A549 (cell line): ENCODE measurements at regions not wholly inside any gene's neighbourhood (a gene's known extent, or its start where the extent isn't known, plus 50 kb on each side); places are given as distances from the start of the nearest gene placed in this dataset.

Experiments
- BHLHE40 ChIP-seq: IDR thresholded peaks from 2 replicates; pipeline ENCODE4 v1.6.1; 2012; ENCODE audit warnings: low read depth, low read length, inconsistent platforms
- CEBPB ChIP-seq, 2 experiments: fragments of >200 bp in 1 of 2; sonication (Bioruptor Twin) in 1 of 2; formaldehyde crosslinking in 1 of 2; IDR thresholded peaks; 2 replicates each; pipeline ENCODE4 v1.6.1; 2012 to 2016
- CHD2 ChIP-seq: fragments of 150-350 bp; IDR thresholded peaks from 2 replicates; pipeline ENCODE4 v1.6.1; 2014; ENCODE audit warnings: low read length; ENCODE audit not compliant: partially characterized antibody
- EP300 ChIP-seq, 2 experiments: fragments of >200 bp; sonication (Bioruptor Twin); formaldehyde crosslinking; IDR thresholded peaks; 2 replicates in 1 of 2; 3 replicates in 1 of 2; pipeline ENCODE4 v1.6.1; 2016 to 2017
- ESRRA ChIP-seq: fragments of 150-350 bp; IDR thresholded peaks from 2 replicates; pipeline ENCODE4 v1.6.1; 2014; ENCODE audit warnings: mild to moderate bottlenecking, low read length, borderline replicate concordance
- JUN ChIP-seq, 2 experiments: fragments of >200 bp; sonication (Bioruptor Twin); formaldehyde crosslinking; IDR thresholded peaks; 2 replicates in 1 of 2; 3 replicates in 1 of 2; pipeline ENCODE4 v1.6.1; 2016 to 2017
- JUNB ChIP-seq: fragments of >200 bp; sonication (Bioruptor Twin); formaldehyde crosslinking; IDR thresholded peaks from 2 replicates; pipeline ENCODE4 v1.6.1; 2016
- KDM1A ChIP-seq: fragments of 200-600 bp; sonication (generic); IDR thresholded peaks from 2 replicates; pipeline ENCODE4 v1.6.1; 2016; ENCODE audit warnings: low read depth, mild to moderate bottlenecking
- POLR2A ChIP-seq: IDR thresholded peaks from 2 replicates; pipeline ENCODE4 v1.6.1; 2012; ENCODE audit warnings: mild to moderate bottlenecking, low read length
- RAD21 ChIP-seq, 2 experiments: fragments of >200 bp in 1 of 2; sonication (Bioruptor Twin) in 1 of 2; formaldehyde crosslinking in 1 of 2; IDR thresholded peaks in 1 of 2; conservative IDR thresholded peaks in 1 of 2; 2 replicates in 1 of 2; 3 replicates in 1 of 2; pipeline ENCODE4 v1.6.1; 2012 to 2018; ENCODE audit warnings: inconsistent platforms in 1 of 2
- SMC3 ChIP-seq: fragments of >200 bp; sonication (Bioruptor Twin); formaldehyde crosslinking; IDR thresholded peaks from 3 replicates; pipeline ENCODE4 v1.6.1; 2018; ENCODE audit warnings: inconsistent platforms
- TF ChIP-seq, protein P1 (sequence below): fragments of >200 bp; sonication (Bioruptor Twin); formaldehyde crosslinking; IDR thresholded peaks from 3 replicates; pipeline ENCODE4 v1.5.1; 2016
- TF ChIP-seq, protein P2 (sequence below): fragments of 200-600 bp; sonication (generic); IDR thresholded peaks from 2 replicates; pipeline ENCODE4 v1.6.1; 2016; ENCODE audit warnings: antibody characterized with exemption, mild to moderate bottlenecking, moderate library complexity

DNA sequence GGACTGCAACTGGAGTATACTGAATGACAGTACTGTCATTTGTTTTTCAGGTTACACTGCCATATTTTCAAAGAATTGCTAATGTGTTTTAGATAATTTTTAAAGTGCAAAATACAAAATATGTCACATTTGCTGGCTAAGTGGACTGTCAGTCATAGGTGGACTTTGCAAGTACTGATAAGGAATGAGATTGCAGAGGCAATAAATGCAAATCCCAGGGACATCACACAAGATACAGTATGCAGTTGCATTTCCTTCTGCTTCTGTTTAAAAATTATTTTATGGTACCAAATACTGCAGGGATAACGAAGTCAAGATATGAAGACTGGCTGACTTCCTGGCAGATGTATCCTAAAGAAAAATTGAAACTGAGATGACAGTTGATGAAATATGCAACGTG, 237.6 kb upstream of the MAGI2 start:
- TF ChIP-seq, protein P1, sequence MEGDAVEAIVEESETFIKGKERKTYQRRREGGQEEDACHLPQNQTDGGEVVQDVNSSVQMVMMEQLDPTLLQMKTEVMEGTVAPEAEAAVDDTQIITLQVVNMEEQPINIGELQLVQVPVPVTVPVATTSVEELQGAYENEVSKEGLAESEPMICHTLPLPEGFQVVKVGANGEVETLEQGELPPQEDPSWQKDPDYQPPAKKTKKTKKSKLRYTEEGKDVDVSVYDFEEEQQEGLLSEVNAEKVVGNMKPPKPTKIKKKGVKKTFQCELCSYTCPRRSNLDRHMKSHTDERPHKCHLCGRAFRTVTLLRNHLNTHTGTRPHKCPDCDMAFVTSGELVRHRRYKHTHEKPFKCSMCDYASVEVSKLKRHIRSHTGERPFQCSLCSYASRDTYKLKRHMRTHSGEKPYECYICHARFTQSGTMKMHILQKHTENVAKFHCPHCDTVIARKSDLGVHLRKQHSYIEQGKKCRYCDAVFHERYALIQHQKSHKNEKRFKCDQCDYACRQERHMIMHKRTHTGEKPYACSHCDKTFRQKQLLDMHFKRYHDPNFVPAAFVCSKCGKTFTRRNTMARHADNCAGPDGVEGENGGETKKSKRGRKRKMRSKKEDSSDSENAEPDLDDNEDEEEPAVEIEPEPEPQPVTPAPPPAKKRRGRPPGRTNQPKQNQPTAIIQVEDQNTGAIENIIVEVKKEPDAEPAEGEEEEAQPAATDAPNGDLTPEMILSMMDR = no peak
- no peak for TF ChIP-seq BHLHE40
- TF ChIP-seq JUN (IDR thresholded peaks at IDR 0.05) = no peak
- TF ChIP-seq CHD2 = no peak
- no peak for TF ChIP-seq ESRRA
- no peak for TF ChIP-seq JUNB
- no peak for TF ChIP-seq KDM1A
- TF ChIP-seq, protein P2, sequence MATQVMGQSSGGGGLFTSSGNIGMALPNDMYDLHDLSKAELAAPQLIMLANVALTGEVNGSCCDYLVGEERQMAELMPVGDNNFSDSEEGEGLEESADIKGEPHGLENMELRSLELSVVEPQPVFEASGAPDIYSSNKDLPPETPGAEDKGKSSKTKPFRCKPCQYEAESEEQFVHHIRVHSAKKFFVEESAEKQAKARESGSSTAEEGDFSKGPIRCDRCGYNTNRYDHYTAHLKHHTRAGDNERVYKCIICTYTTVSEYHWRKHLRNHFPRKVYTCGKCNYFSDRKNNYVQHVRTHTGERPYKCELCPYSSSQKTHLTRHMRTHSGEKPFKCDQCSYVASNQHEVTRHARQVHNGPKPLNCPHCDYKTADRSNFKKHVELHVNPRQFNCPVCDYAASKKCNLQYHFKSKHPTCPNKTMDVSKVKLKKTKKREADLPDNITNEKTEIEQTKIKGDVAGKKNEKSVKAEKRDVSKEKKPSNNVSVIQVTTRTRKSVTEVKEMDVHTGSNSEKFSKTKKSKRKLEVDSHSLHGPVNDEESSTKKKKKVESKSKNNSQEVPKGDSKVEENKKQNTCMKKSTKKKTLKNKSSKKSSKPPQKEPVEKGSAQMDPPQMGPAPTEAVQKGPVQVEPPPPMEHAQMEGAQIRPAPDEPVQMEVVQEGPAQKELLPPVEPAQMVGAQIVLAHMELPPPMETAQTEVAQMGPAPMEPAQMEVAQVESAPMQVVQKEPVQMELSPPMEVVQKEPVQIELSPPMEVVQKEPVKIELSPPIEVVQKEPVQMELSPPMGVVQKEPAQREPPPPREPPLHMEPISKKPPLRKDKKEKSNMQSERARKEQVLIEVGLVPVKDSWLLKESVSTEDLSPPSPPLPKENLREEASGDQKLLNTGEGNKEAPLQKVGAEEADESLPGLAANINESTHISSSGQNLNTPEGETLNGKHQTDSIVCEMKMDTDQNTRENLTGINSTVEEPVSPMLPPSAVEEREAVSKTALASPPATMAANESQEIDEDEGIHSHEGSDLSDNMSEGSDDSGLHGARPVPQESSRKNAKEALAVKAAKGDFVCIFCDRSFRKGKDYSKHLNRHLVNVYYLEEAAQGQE = no peak
- no peak for TF ChIP-seq EP300 (IDR thresholded peaks at IDR 0.05)
- no peak for TF ChIP-seq POLR2A
- no peak for TF ChIP-seq RAD21 (conservative IDR thresholded peaks at IDR 0.05 in 1 of 2, IDR thresholded peaks at IDR 0.05 in 1 of 2)
- no peak for TF ChIP-seq CEBPB (IDR thresholded peaks at IDR 0.05)
- TF ChIP-seq SMC3 = no peak
